Keratinocyte (primary cell): ENCODE measurements at regions not wholly inside any gene's neighbourhood (a gene's known extent, or its start where the extent isn't known, plus 50 kb on each side); places are given as distances from the start of the nearest gene placed in this dataset.

Experiments
- EZH2 ChIP-seq: IDR thresholded peaks from one replicate; pipeline ENCODE4 v1.6.1; 2012; ENCODE audit warnings: inconsistent platforms, mild to moderate bottlenecking, low read length, moderate library complexity
- TF ChIP-seq, protein P1 (sequence below), 3 experiments: IDR thresholded peaks in 1 of 3; conservative IDR thresholded peaks in 1 of 3; optimal IDR thresholded peaks in 1 of 3; 2 replicates in 2 of 3; 3 replicates in 1 of 3; pipeline versions ENCODE3 to v1.5.1; 2011; ENCODE audit warnings: low read length in 3 of 3, mild to moderate bottlenecking in 3 of 3, moderate library complexity in 2 of 3, control low read depth in 1 of 3, inconsistent platforms in 1 of 3; ENCODE audit not compliant: insufficient read depth in 2 of 3; ENCODE audit errors: extremely low read depth in 1 of 3

DNA sequence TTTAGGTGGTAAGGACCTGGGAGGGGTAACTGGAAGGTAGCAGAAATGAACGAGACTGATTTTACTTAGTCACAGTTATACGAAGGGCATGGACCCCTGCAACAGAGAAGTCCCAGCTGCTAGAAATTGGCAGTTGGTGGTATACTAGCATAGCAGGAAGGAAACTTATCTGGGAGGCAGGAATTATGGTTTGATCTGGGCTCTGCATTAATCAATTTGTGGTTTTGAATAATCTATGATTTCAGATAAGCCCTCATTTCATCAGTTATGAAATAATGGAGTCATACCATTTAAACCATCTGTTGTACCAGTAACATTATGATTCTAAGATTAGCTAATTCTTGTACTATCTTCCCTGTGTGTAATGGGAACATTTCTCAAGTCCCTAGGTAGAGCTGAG is 54.0 kb upstream of the TMEM229A start:
- TF ChIP-seq EZH2, result no peak
- TF ChIP-seq, protein P1, sequence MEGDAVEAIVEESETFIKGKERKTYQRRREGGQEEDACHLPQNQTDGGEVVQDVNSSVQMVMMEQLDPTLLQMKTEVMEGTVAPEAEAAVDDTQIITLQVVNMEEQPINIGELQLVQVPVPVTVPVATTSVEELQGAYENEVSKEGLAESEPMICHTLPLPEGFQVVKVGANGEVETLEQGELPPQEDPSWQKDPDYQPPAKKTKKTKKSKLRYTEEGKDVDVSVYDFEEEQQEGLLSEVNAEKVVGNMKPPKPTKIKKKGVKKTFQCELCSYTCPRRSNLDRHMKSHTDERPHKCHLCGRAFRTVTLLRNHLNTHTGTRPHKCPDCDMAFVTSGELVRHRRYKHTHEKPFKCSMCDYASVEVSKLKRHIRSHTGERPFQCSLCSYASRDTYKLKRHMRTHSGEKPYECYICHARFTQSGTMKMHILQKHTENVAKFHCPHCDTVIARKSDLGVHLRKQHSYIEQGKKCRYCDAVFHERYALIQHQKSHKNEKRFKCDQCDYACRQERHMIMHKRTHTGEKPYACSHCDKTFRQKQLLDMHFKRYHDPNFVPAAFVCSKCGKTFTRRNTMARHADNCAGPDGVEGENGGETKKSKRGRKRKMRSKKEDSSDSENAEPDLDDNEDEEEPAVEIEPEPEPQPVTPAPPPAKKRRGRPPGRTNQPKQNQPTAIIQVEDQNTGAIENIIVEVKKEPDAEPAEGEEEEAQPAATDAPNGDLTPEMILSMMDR (optimal IDR thresholded peaks at IDR 0.05 in 1 of 3, IDR thresholded peaks at IDR 0.05 in 1 of 3, conservative IDR thresholded peaks at IDR 0.05 in 1 of 3; ENCODE audit: extremely low read depth in 1 of 3, insufficient read depth in 2 of 3, low read length in 3 of 3), result no peak
